ENCODE measurements at regions not wholly inside any gene's neighbourhood (a gene's known extent, or its start where the extent isn't known, plus 50 kb on each side); places are given as distances from the start of the nearest gene placed in this dataset.

- TF ChIP-seq CTCF (conservative IDR thresholded peaks at IDR 0.05 in 1 of 2, IDR thresholded peaks at IDR 0.05 in 1 of 2; ENCODE audit: extremely low read depth in 1 of 2, insufficient read depth in 1 of 2, low read depth in 1 of 2, low read length in 2 of 2) = no peak
- TF ChIP-seq EZH2 (IDR thresholded peaks at IDR 0.05; ENCODE audit: borderline replicate concordance, low read length) = no peak
Observed at GRCh38 chr9:28921857-28922500, 1348.7 kb upstream of the C9orf72 start.

All from mammary epithelial cell (primary cell).